Sigmoid colon (tissue), 4 donors: ENCODE measurements at regions not wholly inside any gene's neighbourhood (a gene's known extent, or its start where the extent isn't known, plus 50 kb on each side); places are given as distances from the start of the nearest gene placed in this dataset.

Experiments used
- POLR2A ChIP-seq, 2 donors: fragments of 450-650 bp; IDR thresholded peaks; one replicate each; pipeline ENCODE4 v1.6.1; 2016; ENCODE audit warnings: antibody characterized with exemption in 2 of 2, mild to moderate bottlenecking in 2 of 2, moderate library complexity in 2 of 2
- POLR2AphosphoS5 ChIP-seq, 4 donors: sonication (generic); formaldehyde crosslinking; IDR thresholded peaks; one replicate each; pipeline ENCODE4 v1.6.1; 2017; ENCODE audit warnings: antibody characterized with exemption in 4 of 4
- TF ChIP-seq, protein P1 (sequence below), 4 experiments: fragments of 450-650 bp in 3 of 4; fragments of 200-600 bp in 1 of 4; IDR thresholded peaks; one replicate each; pipeline ENCODE4 v1.5.1; 2016 to 2019; ENCODE audit warnings: antibody characterized with exemption in 4 of 4, mild to moderate bottlenecking in 3 of 4, moderate library complexity in 2 of 4

DNA sequence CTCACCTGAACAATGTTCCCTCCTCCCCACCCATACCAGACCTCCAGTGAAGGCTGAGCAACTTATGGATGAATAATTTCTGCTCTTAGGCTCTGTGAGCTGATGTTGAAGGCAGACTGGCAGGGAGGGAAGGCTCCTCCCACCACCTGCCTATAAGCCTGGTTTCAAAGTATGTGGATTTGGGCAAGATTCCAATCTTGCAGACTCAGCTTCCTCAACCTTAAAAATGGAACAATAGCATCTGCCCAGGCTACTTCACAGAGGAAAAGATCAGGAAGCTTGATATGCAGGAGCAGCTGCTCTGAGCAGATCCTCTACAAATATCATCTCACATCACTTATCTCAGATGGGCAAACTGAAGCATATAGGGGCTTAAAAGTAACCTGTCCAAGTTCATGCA lies 112.2 kb downstream of the ZFP36L2 start:
- TF ChIP-seq, protein P1, sequence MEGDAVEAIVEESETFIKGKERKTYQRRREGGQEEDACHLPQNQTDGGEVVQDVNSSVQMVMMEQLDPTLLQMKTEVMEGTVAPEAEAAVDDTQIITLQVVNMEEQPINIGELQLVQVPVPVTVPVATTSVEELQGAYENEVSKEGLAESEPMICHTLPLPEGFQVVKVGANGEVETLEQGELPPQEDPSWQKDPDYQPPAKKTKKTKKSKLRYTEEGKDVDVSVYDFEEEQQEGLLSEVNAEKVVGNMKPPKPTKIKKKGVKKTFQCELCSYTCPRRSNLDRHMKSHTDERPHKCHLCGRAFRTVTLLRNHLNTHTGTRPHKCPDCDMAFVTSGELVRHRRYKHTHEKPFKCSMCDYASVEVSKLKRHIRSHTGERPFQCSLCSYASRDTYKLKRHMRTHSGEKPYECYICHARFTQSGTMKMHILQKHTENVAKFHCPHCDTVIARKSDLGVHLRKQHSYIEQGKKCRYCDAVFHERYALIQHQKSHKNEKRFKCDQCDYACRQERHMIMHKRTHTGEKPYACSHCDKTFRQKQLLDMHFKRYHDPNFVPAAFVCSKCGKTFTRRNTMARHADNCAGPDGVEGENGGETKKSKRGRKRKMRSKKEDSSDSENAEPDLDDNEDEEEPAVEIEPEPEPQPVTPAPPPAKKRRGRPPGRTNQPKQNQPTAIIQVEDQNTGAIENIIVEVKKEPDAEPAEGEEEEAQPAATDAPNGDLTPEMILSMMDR (IDR thresholded peaks at IDR 0.05), result no peak
- TF ChIP-seq POLR2AphosphoS5 (IDR thresholded peaks at IDR 0.05), result no peak
- TF ChIP-seq POLR2A (IDR thresholded peaks at IDR 0.05), result no peak
